ENCODE measurements at regions not wholly inside any gene's neighbourhood (a gene's known extent, or its start where the extent isn't known, plus 50 kb on each side); places are given as distances from the start of the nearest gene placed in this dataset.

- Mint-ChIP-seq H3K36me3 (no peaks in the 10 kb centered on the region), H3K4me3 (no peak overlapping the region), H3K27me3 (ENCODE audit: low read depth in 3 of 3) (no peaks in the 10 kb centered on the region), H3K27ac (no peak overlapping the region), H3K9me3 (peaks cover 6 to 16% (median 10%) of the 10 kb centered on the region in 7 donors), H3K4me1 (no peaks in the 10 kb centered on the region)
- Histone ChIP-seq H4K20me1 (ENCODE audit: insufficient read depth, low read length) (no peaks in the 10 kb centered on the region), H3K4me2 (replicated peaks; ENCODE audit: extremely low read depth, low read length, poor library complexity, severe bottlenecking) (no peak overlapping the region), H3K9ac (ENCODE audit: insufficient read depth, low read length, poor library complexity, severe bottlenecking) (no peak overlapping the region), H2AFZ (ENCODE audit: insufficient read depth, low read depth, low read length, poor library complexity, severe bottlenecking) (no peak overlapping the region), H3K4me3 (replicated peaks in 1 of 3; ENCODE audit: low read depth in 2 of 3, low read length in 3 of 3) (no peak overlapping the region), H3K79me2 (ENCODE audit: insufficient read depth, low read length) (no peaks in the 10 kb centered on the region), H3K27me3 (ENCODE audit: control insufficient read depth in 2 of 2, insufficient read depth in 2 of 2, low read length in 2 of 2) (no peaks in the 10 kb centered on the region), H3K27ac (ENCODE audit: low read depth in 1 of 2, low read length in 2 of 2) (no peak overlapping the region), H3K36me3 (replicated peaks in 1 of 2; ENCODE audit: control insufficient read depth in 1 of 2, insufficient read depth in 2 of 2, low read length in 2 of 2) (no peaks in the 10 kb centered on the region), H3K9me3 (replicated peaks in 1 of 2; ENCODE audit: control insufficient read depth in 1 of 2, insufficient read depth in 1 of 2, low read length in 2 of 2) (peaks cover 12 to 13% of the 10 kb centered on the region in 2 donors), H3K4me1 (ENCODE audit: control insufficient read depth in 1 of 2, insufficient read depth in 2 of 2, low read length in 2 of 2) (no peaks in the 10 kb centered on the region)
- DNase-seq: no peak
- WGBS (ENCODE audit: insufficient coverage): 14% methylated on average over 6 of the region's 8 CpGs
- intact Hi-C loops (cut with micrococcal nuclease): no loop called here
- no peak for TF ChIP-seq CTCF (IDR thresholded peaks at IDR 0.05)
Measured at GRCh38 chr2:67650291-67651133, 253.4 kb downstream of the ETAA1 start.

- no peaks in the 10 kb centered on the region for H3K36me3 ChIP-seq (replicated peaks in 1 of 2; ENCODE audit: control insufficient read depth in 1 of 2, insufficient read depth in 2 of 2, low read length in 2 of 2)
- H3K36me3 Mint-ChIP-seq: no peaks in the 10 kb centered on the region
- whole genome bisulfite sequencing (ENCODE audit: insufficient coverage): no CpG with 5 or more reads among the region's 3 CpGs
- H4K20me1 ChIP-seq (ENCODE audit: insufficient read depth, low read length): no peaks in the 10 kb centered on the region
- no peak overlapping the region for H3K4me3 ChIP-seq (replicated peaks in 1 of 3; ENCODE audit: low read depth in 2 of 3, low read length in 3 of 3)
- H2AFZ ChIP-seq (ENCODE audit: insufficient read depth, low read depth, low read length, poor library complexity, severe bottlenecking): no peak overlapping the region
- no peak for DNase-seq
- intact Hi-C loops (cut with micrococcal nuclease): no loop called here
- H3K4me2 ChIP-seq (replicated peaks; ENCODE audit: extremely low read depth, low read length, poor library complexity, severe bottlenecking): no peak overlapping the region
- H3K79me2 ChIP-seq (ENCODE audit: insufficient read depth, low read length): no peaks in the 10 kb centered on the region
- H3K27me3 Mint-ChIP-seq (ENCODE audit: low read depth in 3 of 3): no peaks in the 10 kb centered on the region
- peaks cover 2 to 10% (median 7%) of the 10 kb centered on the region in 7 donors for H3K9me3 Mint-ChIP-seq
- TF ChIP-seq CTCF (IDR thresholded peaks at IDR 0.05): no peak
- peaks cover 8% of the 10 kb centered on the region in 2 donors for H3K9me3 ChIP-seq (replicated peaks in 1 of 2; ENCODE audit: control insufficient read depth in 1 of 2, insufficient read depth in 1 of 2, low read length in 2 of 2)
- H3K4me1 Mint-ChIP-seq: no peaks in the 10 kb centered on the region
- no peak overlapping the region for H3K27ac ChIP-seq (ENCODE audit: low read depth in 1 of 2, low read length in 2 of 2)
- no peaks in the 10 kb centered on the region for H3K4me1 ChIP-seq (ENCODE audit: control insufficient read depth in 1 of 2, insufficient read depth in 2 of 2, low read length in 2 of 2)
- no peak overlapping the region for H3K27ac Mint-ChIP-seq
- no peak overlapping the region for H3K9ac ChIP-seq (ENCODE audit: insufficient read depth, low read length, poor library complexity, severe bottlenecking)
- no peak overlapping the region for H3K4me3 Mint-ChIP-seq
- no peaks in the 10 kb centered on the region for H3K27me3 ChIP-seq (ENCODE audit: control insufficient read depth in 2 of 2, insufficient read depth in 2 of 2, low read length in 2 of 2)
Measured at GRCh38 chr2:67651565-67651964, 254.4 kb downstream of the ETAA1 start.
